COR-L47 (cell line): ENCODE measurements at regions not wholly inside any gene's neighbourhood (a gene's known extent, or its start where the extent isn't known, plus 50 kb on each side); places are given as distances from the start of the nearest gene placed in this dataset.

ENCODE experiments used
- DNase-seq: peaks from one replicate; lab custom pipeline; 2025; lab: John Stamatoyannopoulos, UW

GRCh38 chr4:85398276-85398675, 76.7 kb upstream of the ARHGAP24 start:
- no peak for DNase-seq

- DNase-seq: no peak
Observed at GRCh38 chr4:85399270-85399669, 75.7 kb upstream of the ARHGAP24 start.

- DNase-seq: no peak
Observed at GRCh38 chr4:85402371-85402770, 72.6 kb upstream of the ARHGAP24 start.

- DNase-seq: no peak
Observed at GRCh38 chr4:85406185-85406584, 68.8 kb upstream of the ARHGAP24 start.

GRCh38 chr4:85407546-85407945, 67.4 kb upstream of the ARHGAP24 start:
- DNase-seq: no peak

- no peak for DNase-seq
Observed at GRCh38 chr4:85408301-85408700, 66.6 kb upstream of the ARHGAP24 start.

GRCh38 chr4:85409251-85409650, 65.7 kb upstream of the ARHGAP24 start:
- DNase-seq: no peak

- DNase-seq: no peak
Observed at GRCh38 chr4:85411386-85411785, 63.6 kb upstream of the ARHGAP24 start.

GRCh38 chr4:85414972-85415371, 60.0 kb upstream of the ARHGAP24 start:
- DNase-seq: no peak

GRCh38 chr4:85416094-85416493, 58.9 kb upstream of the ARHGAP24 start:
- DNase-seq: no peak

GRCh38 chr4:85419103-85419502, 55.8 kb upstream of the ARHGAP24 start:
- DNase-seq: no peak

- DNase-seq: no peak
Observed at GRCh38 chr4:85420831-85421230, 54.1 kb upstream of the ARHGAP24 start.

- no peak for DNase-seq
Observed at GRCh38 chr4:85423431-85423830, 51.5 kb upstream of the ARHGAP24 start.
